Kidney (tissue), 13 donors: ENCODE measurements at regions not wholly inside any gene's neighbourhood (a gene's known extent, or its start where the extent isn't known, plus 50 kb on each side); places are given as distances from the start of the nearest gene placed in this dataset.

Experiments used
- DNase-seq, 5 donors: peaks; one replicate each; pipeline ENCODE4 v3.0.0-alpha.2; 2013 to 2020
- FAIRE-seq: peaks from 2 replicates; lab custom pipeline; 2012; peaks lifted over from hg19 to GRCh38; lab: Jason Lieb, UNC
- H3K27ac ChIP-seq, 2 donors: one replicate each; pipeline ENCODE4 v1.7.0; 2013; ENCODE audit warnings: low read depth in 2 of 2, low read length in 2 of 2, inconsistent platforms in 1 of 2
- H3K27me3 ChIP-seq: one replicate; pipeline ENCODE4 v1.7.1; 2013; ENCODE audit warnings: low read length, inconsistent platforms; ENCODE audit not compliant: control insufficient read depth, insufficient read depth
- H3K36me3 ChIP-seq, 3 donors: one replicate each; pipeline versions ENCODE4 v1.7.0 to v1.7.1; 2013; ENCODE audit warnings: low read length in 3 of 3, control low read depth in 1 of 3, inconsistent platforms in 1 of 3; ENCODE audit not compliant: insufficient read depth in 3 of 3, control insufficient read depth in 2 of 3
- H3K4me1 ChIP-seq, 3 donors: one replicate each; pipeline versions ENCODE4 v1.7.0 to v1.7.1; 2013; ENCODE audit warnings: low read length in 3 of 3, inconsistent platforms in 1 of 3, low read depth in 1 of 3; ENCODE audit not compliant: control insufficient read depth in 2 of 3, insufficient read depth in 2 of 3
- H3K4me3 ChIP-seq, 3 donors: one replicate each; pipeline versions ENCODE4 v1.7.0 to v1.8.1; 2013; ENCODE audit warnings: low read length in 3 of 3, control low read depth in 1 of 3, inconsistent platforms in 1 of 3
- H3K9ac ChIP-seq, 3 donors: one replicate each; pipeline versions ENCODE4 v1.7.0 to v1.7.1; 2013; ENCODE audit warnings: low read length in 3 of 3, control low read depth in 1 of 3, inconsistent platforms in 1 of 3
- H3K9me3 ChIP-seq, 3 donors: one replicate each; pipeline versions ENCODE4 v1.7.0 to v1.7.1; 2013; ENCODE audit warnings: low read length in 3 of 3, control low read depth in 1 of 3, inconsistent platforms in 1 of 3; ENCODE audit not compliant: control insufficient read depth in 2 of 3, insufficient read depth in 1 of 3
- CTCF ChIP-seq: IDR thresholded peaks from 3 replicates; pipeline ENCODE4 v1.5.1; 2012; ENCODE audit warnings: mild to moderate bottlenecking, moderate library complexity, borderline replicate concordance; ENCODE audit not compliant: insufficient read depth; ENCODE audit errors: extremely low read depth
- intact Hi-C: fragments of 100-400 bp; cut with DNase I; formaldehyde crosslinking; loops from one replicate; pipeline ENCODE4 v1.11.1; 2022
- donor health status: control.
- donor health status: control.
- donor health status: control.
- donor health status: control.
- donor health status: control.
- donor health status: DM: yes; HTN: yes; CAD: no.
- donor health status: Normal renal cell carcinoma (clear cell type).

DNA sequence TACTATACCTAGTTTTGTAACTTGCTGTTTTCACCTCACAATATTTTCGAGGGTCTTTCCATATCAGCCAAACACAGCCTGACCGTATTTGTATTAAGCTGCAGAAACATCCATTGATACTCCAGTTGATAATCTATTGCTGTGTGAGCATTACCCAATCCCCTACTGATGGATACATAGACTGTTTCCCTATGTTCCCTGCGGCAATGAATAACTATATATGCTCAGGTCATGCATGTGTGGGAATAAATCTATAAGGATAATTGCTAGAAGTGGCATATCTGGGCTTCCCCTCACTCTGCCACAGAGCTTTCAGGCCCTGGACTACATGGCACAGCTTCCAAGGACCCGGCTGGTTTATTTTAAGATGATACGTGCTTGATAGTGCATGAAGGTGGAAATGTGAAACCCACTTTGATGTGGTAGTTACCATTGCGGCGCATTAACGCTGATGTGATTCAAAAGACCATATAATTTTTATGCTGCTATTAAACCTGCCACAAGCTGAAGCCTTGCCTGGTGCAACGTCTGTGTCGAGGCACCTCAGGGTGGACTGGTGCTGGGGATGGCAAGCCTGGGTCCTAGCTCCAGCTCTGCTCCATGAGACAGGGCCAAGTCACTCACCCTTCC, 81.4 kb upstream of the KCNK12 start:
- no peak for TF ChIP-seq CTCF
- no peaks in the 10 kb centered on the region for H3K27me3 ChIP-seq
- H3K9me3 ChIP-seq = no peaks in the 10 kb centered on the region
- no peaks in the 10 kb centered on the region for H3K36me3 ChIP-seq
- no peak overlapping the region for H3K4me3 ChIP-seq
- FAIRE-seq (no peak), DNase-seq (peak in 4 of 5 donors; percentile 42 to 77 (median 62))
- H3K27ac ChIP-seq = no peak overlapping the region
- peaks cover 0 to 3% (median 2%) of the 10 kb centered on the region in 3 donors for H3K4me1 ChIP-seq
- H3K9ac ChIP-seq = no peak overlapping the region
- intact Hi-C loops = no loop called here

DNA sequence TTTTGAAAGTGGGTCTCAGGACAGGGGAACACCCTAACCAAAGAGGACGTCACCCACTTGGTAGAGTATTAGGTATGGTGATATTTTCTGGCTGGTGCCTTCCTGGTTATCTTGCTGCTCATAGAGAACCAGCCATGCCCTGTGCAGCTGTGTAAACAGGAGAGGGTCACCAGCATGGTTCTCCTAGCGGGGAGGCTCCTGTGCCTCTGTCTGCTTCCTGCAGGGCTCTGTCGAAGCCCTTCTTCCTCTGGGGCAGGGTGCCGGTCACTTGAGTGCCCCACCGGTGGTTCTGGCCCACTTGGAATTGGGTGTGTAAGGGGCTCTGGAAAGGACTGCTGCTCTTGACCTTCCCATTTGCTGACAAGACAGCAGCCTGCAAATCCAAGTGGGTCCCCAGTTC, 80.5 kb upstream of the KCNK12 start:
- Histone ChIP-seq H3K9ac (no peak overlapping the region), H3K36me3 (no peaks in the 10 kb centered on the region), H3K4me3 (no peak overlapping the region), H3K9me3 (no peaks in the 10 kb centered on the region), H3K27me3 (no peaks in the 10 kb centered on the region), H3K4me1 (peaks cover 0 to 3% (median 2%) of the 10 kb centered on the region in 3 donors), H3K27ac (no peak overlapping the region)
- no peak for TF ChIP-seq CTCF
- DNase-seq (peak in 3 of 5 donors; percentile 26 to 36 (median 30)), FAIRE-seq (no peak)
- intact Hi-C loops = no loop called here

DNA sequence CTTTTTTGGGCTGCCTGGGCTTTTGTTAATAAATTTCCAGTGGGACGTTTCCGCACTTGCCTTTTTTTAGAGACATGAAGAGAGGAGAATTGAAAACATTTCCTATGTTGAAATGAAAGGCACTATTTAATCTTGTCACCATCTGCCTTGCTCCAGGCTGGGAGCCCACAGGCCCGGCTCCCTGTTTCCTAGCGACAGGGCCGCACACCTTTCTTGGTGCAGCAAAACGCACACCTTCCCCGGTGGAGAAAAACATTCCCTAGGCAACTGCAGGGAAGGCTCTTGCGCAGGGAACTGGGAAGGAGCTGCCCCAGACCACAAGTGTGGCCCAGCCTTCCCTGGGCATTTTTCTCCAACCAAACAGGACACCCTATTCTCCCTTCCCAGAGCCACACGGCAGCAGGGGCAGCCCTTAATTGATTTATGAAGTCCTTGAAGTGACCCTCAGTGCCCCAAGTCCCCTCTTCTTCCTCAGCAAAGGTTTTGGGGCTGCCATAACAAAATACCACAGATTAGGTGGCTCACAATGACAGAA, 79.3 kb upstream of the KCNK12 start:
- H3K36me3 ChIP-seq = no peaks in the 10 kb centered on the region
- no peaks in the 10 kb centered on the region for H3K9me3 ChIP-seq
- intact Hi-C loops = no loop called here
- DNase-seq (no peak), FAIRE-seq (no peak)
- H3K4me1 ChIP-seq = peaks cover 0 to 3% (median 2%) of the 10 kb centered on the region in 3 donors
- H3K9ac ChIP-seq = no peak overlapping the region
- H3K27ac ChIP-seq = no peak overlapping the region
- no peak overlapping the region for H3K4me3 ChIP-seq
- TF ChIP-seq CTCF = no peak
- H3K27me3 ChIP-seq = no peaks in the 10 kb centered on the region
